ENCODE measurements at regions not wholly inside any gene's neighbourhood (a gene's known extent, or its start where the extent isn't known, plus 50 kb on each side); places are given as distances from the start of the nearest gene placed in this dataset.

DNA sequence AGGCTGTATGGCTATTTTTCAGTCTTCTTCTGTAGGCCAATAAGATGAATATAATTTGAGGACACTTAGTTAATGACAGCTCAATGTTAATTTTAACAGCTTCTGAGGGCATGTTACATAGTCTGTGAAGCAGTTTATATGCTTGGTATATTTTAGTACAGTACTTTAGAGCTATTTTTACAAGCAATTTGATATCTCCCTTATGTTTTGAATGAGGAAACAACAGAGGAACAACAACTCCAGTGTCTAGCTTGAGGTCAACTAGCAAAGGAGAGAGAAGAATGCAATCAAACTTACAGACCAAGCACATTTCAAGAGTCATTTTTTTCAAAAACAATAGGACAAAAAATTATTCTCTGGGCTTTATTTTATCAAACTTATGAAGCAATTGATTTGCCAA is 469.1 kb upstream of the DCN start:
- H4K20me1 ChIP-seq (ENCODE audit: insufficient read depth, poor library complexity, severe bottlenecking): no peaks in the 10 kb centered on the region
- H3K4me2 ChIP-seq: no peak overlapping the region
- DNase-seq (ENCODE audit: low spot score): no peak
- H3K27ac ChIP-seq: no peak overlapping the region
- no peaks in the 10 kb centered on the region for H3K4me1 ChIP-seq (ENCODE audit: insufficient read depth)
- no peaks in the 10 kb centered on the region for H3K9me2 ChIP-seq (replicated peaks; ENCODE audit: insufficient read depth)
- no peaks in the 10 kb centered on the region for H3K27me3 ChIP-seq
- no peak overlapping the region for H2AFZ ChIP-seq
- no peak for TF ChIP-seq EZH2 (IDR thresholded peaks at IDR 0.05; ENCODE audit: borderline replicate concordance)
- TF ChIP-seq, protein P1, sequence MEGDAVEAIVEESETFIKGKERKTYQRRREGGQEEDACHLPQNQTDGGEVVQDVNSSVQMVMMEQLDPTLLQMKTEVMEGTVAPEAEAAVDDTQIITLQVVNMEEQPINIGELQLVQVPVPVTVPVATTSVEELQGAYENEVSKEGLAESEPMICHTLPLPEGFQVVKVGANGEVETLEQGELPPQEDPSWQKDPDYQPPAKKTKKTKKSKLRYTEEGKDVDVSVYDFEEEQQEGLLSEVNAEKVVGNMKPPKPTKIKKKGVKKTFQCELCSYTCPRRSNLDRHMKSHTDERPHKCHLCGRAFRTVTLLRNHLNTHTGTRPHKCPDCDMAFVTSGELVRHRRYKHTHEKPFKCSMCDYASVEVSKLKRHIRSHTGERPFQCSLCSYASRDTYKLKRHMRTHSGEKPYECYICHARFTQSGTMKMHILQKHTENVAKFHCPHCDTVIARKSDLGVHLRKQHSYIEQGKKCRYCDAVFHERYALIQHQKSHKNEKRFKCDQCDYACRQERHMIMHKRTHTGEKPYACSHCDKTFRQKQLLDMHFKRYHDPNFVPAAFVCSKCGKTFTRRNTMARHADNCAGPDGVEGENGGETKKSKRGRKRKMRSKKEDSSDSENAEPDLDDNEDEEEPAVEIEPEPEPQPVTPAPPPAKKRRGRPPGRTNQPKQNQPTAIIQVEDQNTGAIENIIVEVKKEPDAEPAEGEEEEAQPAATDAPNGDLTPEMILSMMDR (IDR thresholded peaks at IDR 0.05; ENCODE audit: poor library complexity): no peak
- TF ChIP-seq EZH2phosphoT487 (IDR thresholded peaks at IDR 0.05; ENCODE audit: low read depth, severe bottlenecking, unreplicated experiment): no peak
- H3K4me3 ChIP-seq: no peak overlapping the region
- H3K36me3 ChIP-seq (replicated peaks; ENCODE audit: insufficient read depth, low read depth): no peaks in the 10 kb centered on the region
- H3K9me3 ChIP-seq (ENCODE audit: low read depth): no peaks in the 10 kb centered on the region
- H3K79me2 ChIP-seq: no peaks in the 10 kb centered on the region

DNA sequence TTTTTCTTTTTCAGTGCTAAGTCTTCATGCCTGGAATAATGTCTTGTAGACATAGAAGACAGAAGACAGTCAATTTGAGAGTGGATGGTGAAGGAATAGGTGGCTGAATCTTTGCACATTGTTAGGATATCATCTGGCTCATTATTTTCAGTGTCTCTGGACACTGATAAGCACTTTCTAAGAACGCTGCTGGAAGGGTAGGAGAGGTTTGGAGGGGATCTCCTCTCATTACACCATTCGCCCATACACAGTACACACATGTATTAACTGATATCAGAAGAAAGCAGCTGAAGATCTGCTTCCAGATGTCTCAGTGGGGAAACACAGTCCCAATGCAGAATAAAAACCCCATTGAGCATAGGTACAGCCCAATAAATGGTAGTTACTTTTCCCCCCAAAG is 461.1 kb upstream of the DCN start:
- Histone ChIP-seq H3K27ac (no peak overlapping the region), H2AFZ (no peak overlapping the region), H3K9me3 (ENCODE audit: low read depth) (no peaks in the 10 kb centered on the region), H3K79me2 (no peaks in the 10 kb centered on the region), H3K4me2 (no peak overlapping the region), H3K27me3 (no peaks in the 10 kb centered on the region), H3K9me2 (replicated peaks; ENCODE audit: insufficient read depth) (no peaks in the 10 kb centered on the region), H3K36me3 (replicated peaks; ENCODE audit: insufficient read depth, low read depth) (no peaks in the 10 kb centered on the region), H3K4me1 (ENCODE audit: insufficient read depth) (no peaks in the 10 kb centered on the region), H4K20me1 (ENCODE audit: insufficient read depth, poor library complexity, severe bottlenecking) (no peaks in the 10 kb centered on the region), H3K4me3 (no peak overlapping the region)
- TF ChIP-seq EZH2phosphoT487 (IDR thresholded peaks at IDR 0.05; ENCODE audit: low read depth, severe bottlenecking, unreplicated experiment) (no peak), EZH2 (IDR thresholded peaks at IDR 0.05; ENCODE audit: borderline replicate concordance) (no peak)
- TF ChIP-seq, protein P1 (IDR thresholded peaks at IDR 0.05; ENCODE audit: poor library complexity): no peak
- WGBS (ENCODE audit: low lambda C conversion rate, missing lambda C conversion rate): 81% methylated on average over 2 of the region's 2 CpGs
- no peak for DNase-seq (ENCODE audit: low spot score)

DNA sequence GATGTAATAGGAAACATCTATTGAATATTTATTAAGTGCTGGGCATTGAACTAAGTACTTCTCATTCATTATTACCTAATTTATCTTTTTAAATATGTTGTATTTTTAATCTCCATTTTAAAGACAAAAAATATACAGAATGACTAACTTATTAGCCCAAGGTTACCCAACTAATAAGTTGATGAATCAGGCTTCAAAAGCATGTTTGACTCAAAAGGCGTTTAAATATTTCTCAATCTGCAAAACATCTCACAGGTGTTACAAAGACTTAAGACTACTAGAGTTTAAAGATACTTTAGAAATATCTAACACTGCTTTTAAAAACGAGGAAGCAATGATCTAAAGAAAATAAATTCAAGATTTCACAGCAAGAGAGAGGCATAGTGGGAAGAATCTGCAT is 457.4 kb upstream of the DCN start:
- no peak overlapping the region for H3K4me2 ChIP-seq
- no peaks in the 10 kb centered on the region for H3K9me3 ChIP-seq (ENCODE audit: low read depth)
- no peaks in the 10 kb centered on the region for H3K79me2 ChIP-seq
- no peak for DNase-seq (ENCODE audit: low spot score)
- no peak overlapping the region for H3K4me3 ChIP-seq
- H3K27me3 ChIP-seq: no peaks in the 10 kb centered on the region
- no peak for TF ChIP-seq EZH2phosphoT487 (IDR thresholded peaks at IDR 0.05; ENCODE audit: low read depth, severe bottlenecking, unreplicated experiment)
- no peak for TF ChIP-seq EZH2 (IDR thresholded peaks at IDR 0.05; ENCODE audit: borderline replicate concordance)
- TF ChIP-seq, protein P1 (IDR thresholded peaks at IDR 0.05; ENCODE audit: poor library complexity): no peak
- H2AFZ ChIP-seq: no peak overlapping the region
- 81% methylated on average over 2 of the region's 2 CpGs for WGBS (ENCODE audit: low lambda C conversion rate, missing lambda C conversion rate)
- H3K36me3 ChIP-seq (replicated peaks; ENCODE audit: insufficient read depth, low read depth): no peaks in the 10 kb centered on the region
- H3K9me2 ChIP-seq (replicated peaks; ENCODE audit: insufficient read depth): no peaks in the 10 kb centered on the region
- no peaks in the 10 kb centered on the region for H3K4me1 ChIP-seq (ENCODE audit: insufficient read depth)
- no peaks in the 10 kb centered on the region for H4K20me1 ChIP-seq (ENCODE audit: insufficient read depth, poor library complexity, severe bottlenecking)
- H3K27ac ChIP-seq: no peak overlapping the region

DNA sequence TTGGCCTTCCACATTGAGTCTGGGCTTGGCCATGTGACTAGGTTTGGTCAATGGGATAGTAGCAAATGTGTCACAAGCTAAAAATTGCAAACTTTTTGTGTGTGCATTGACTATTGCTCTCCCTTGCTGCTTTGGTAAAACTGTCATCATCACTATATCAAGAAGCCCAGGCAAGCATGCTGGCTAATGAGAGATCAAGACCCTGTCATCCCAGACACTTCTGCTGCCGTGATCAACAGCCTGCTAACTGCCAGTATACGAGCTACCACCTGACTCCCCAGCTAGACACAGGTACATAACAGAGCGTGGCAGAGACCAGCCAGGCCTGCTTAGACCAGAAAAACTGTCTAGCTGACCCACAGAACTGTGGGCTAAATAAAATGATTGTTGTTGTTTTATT is 456.7 kb upstream of the DCN start:
- Histone ChIP-seq H3K27ac (no peak overlapping the region), H4K20me1 (ENCODE audit: insufficient read depth, poor library complexity, severe bottlenecking) (no peaks in the 10 kb centered on the region), H3K4me3 (no peak overlapping the region), H3K9me2 (replicated peaks; ENCODE audit: insufficient read depth) (no peaks in the 10 kb centered on the region), H3K4me1 (ENCODE audit: insufficient read depth) (no peaks in the 10 kb centered on the region), H3K9me3 (ENCODE audit: low read depth) (no peaks in the 10 kb centered on the region), H3K79me2 (no peaks in the 10 kb centered on the region), H3K27me3 (no peaks in the 10 kb centered on the region), H3K36me3 (replicated peaks; ENCODE audit: insufficient read depth, low read depth) (no peaks in the 10 kb centered on the region), H2AFZ (no peak overlapping the region), H3K4me2 (no peak overlapping the region)
- no peak for TF ChIP-seq EZH2 (IDR thresholded peaks at IDR 0.05; ENCODE audit: borderline replicate concordance)
- WGBS (ENCODE audit: low lambda C conversion rate, missing lambda C conversion rate): 81% methylated on average over 3 of the region's 3 CpGs
- no peak for DNase-seq (ENCODE audit: low spot score)

Measured in hepatocyte (in vitro differentiated cells).